Peyer's patch (tissue), 4 donors: ENCODE measurements at regions not wholly inside any gene's neighbourhood (a gene's known extent, or its start where the extent isn't known, plus 50 kb on each side); places are given as distances from the start of the nearest gene placed in this dataset.

Experiments
- POLR2A ChIP-seq, 2 donors: fragments of 450-650 bp; IDR thresholded peaks; one replicate each; pipeline ENCODE4 v1.5.1; 2017; ENCODE audit warnings: antibody characterized with exemption in 2 of 2, mild to moderate bottlenecking in 2 of 2, moderate library complexity in 2 of 2
- TF ChIP-seq, protein P1 (sequence below), 6 experiments: fragments of 450-650 bp in 4 of 6; fragments of 200-600 bp in 2 of 6; sonication (generic) in 1 of 6; IDR thresholded peaks; one replicate each; pipeline ENCODE4 v1.5.1; 2017 to 2019; ENCODE audit warnings: antibody characterized with exemption in 6 of 6, mild to moderate bottlenecking in 3 of 6, moderate library complexity in 1 of 6

DNA sequence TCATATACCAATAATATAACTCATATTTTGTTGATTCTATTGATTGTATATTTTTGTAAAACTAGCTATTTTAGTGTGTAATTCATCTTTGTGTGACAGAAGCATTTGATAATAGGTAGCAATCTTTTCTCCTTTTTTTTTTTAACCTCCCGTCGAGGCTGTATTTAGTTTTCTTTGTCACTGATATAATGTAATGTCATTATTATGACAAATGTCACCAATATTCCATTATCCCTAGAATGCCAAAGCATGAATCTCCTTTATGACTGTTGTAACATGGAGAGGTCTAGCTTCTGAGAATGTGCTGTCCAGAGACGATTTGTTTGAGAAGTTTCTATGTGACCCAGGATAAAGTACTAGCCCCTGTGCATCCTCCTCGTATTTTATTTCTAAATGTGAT lies 639.0 kb upstream of the ATXN7L3B start:
- TF ChIP-seq, protein P1, sequence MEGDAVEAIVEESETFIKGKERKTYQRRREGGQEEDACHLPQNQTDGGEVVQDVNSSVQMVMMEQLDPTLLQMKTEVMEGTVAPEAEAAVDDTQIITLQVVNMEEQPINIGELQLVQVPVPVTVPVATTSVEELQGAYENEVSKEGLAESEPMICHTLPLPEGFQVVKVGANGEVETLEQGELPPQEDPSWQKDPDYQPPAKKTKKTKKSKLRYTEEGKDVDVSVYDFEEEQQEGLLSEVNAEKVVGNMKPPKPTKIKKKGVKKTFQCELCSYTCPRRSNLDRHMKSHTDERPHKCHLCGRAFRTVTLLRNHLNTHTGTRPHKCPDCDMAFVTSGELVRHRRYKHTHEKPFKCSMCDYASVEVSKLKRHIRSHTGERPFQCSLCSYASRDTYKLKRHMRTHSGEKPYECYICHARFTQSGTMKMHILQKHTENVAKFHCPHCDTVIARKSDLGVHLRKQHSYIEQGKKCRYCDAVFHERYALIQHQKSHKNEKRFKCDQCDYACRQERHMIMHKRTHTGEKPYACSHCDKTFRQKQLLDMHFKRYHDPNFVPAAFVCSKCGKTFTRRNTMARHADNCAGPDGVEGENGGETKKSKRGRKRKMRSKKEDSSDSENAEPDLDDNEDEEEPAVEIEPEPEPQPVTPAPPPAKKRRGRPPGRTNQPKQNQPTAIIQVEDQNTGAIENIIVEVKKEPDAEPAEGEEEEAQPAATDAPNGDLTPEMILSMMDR (IDR thresholded peaks at IDR 0.05) = no peak
- no peak for TF ChIP-seq POLR2A (IDR thresholded peaks at IDR 0.05)
